Mucosa of rectum (tissue), 2 donors: ENCODE measurements at regions not wholly inside any gene's neighbourhood (a gene's known extent, or its start where the extent isn't known, plus 50 kb on each side); places are given as distances from the start of the nearest gene placed in this dataset.

ENCODE experiments used
- H3K27ac ChIP-seq, 2 donors: one replicate each; pipeline ENCODE4 v1.7.0; 2013; ENCODE audit warnings: inconsistent platforms in 2 of 2, low read depth in 2 of 2, low read length in 2 of 2
- H3K27me3 ChIP-seq, 2 donors: one replicate each; pipeline ENCODE4 v1.7.0; 2013; ENCODE audit warnings: low read length in 2 of 2; ENCODE audit not compliant: control insufficient read depth in 2 of 2, insufficient read depth in 2 of 2
- H3K36me3 ChIP-seq, 2 donors: one replicate each; pipeline ENCODE4 v1.7.0; 2013; ENCODE audit warnings: low read length in 2 of 2; ENCODE audit not compliant: control insufficient read depth in 2 of 2, insufficient read depth in 2 of 2
- H3K4me1 ChIP-seq, 2 donors: one replicate each; pipeline ENCODE4 v1.7.0; 2013; ENCODE audit warnings: low read length in 2 of 2, mild to moderate bottlenecking in 1 of 2; ENCODE audit not compliant: control insufficient read depth in 2 of 2, insufficient read depth in 2 of 2
- H3K4me3 ChIP-seq, 2 donors: one replicate each; pipeline ENCODE4 v1.7.0; 2013; ENCODE audit warnings: low read length in 2 of 2
- H3K9ac ChIP-seq, 2 donors: one replicate each; pipeline ENCODE4 v1.7.0; 2013; ENCODE audit warnings: low read length in 2 of 2, low read depth in 1 of 2, mild to moderate bottlenecking in 1 of 2
- H3K9me3 ChIP-seq, 2 donors: one replicate each; pipeline ENCODE4 v1.7.0; 2013; ENCODE audit warnings: low read length in 2 of 2; ENCODE audit not compliant: control insufficient read depth in 2 of 2
- donor health status: healthy.
- donor health status: Normal muscosa, but diverticular disease.

- no peaks in the 10 kb centered on the region for H3K9me3 ChIP-seq
- H3K27me3 ChIP-seq, result no peaks in the 10 kb centered on the region
- H3K36me3 ChIP-seq, result no peaks in the 10 kb centered on the region
- no peaks in the 10 kb centered on the region for H3K4me1 ChIP-seq
- H3K4me3 ChIP-seq, result no peak overlapping the region
- H3K27ac ChIP-seq, result no peak overlapping the region
- H3K9ac ChIP-seq, result no peak overlapping the region
These were observed 112.5 kb upstream of the SOX9 start for GRCh38 chr17:72008236-72008876.

GRCh38 chr17:72011561-72011960 lies 109.3 kb upstream of the SOX9 start:
- Histone ChIP-seq H3K9ac (no peak overlapping the region), H3K27ac (no peak overlapping the region), H3K4me3 (no peak overlapping the region), H3K27me3 (no peaks in the 10 kb centered on the region), H3K36me3 (no peaks in the 10 kb centered on the region), H3K9me3 (no peaks in the 10 kb centered on the region), H3K4me1 (no peaks in the 10 kb centered on the region)

GRCh38 chr17:72021417-72022041 lies 99.3 kb upstream of the SOX9 start:
- no peaks in the 10 kb centered on the region for H3K27me3 ChIP-seq
- no peaks in the 10 kb centered on the region for H3K4me1 ChIP-seq
- H3K4me3 ChIP-seq, result no peak overlapping the region
- no peaks in the 10 kb centered on the region for H3K9me3 ChIP-seq
- no peaks in the 10 kb centered on the region for H3K36me3 ChIP-seq
- no peak overlapping the region for H3K9ac ChIP-seq
- H3K27ac ChIP-seq, result no peak overlapping the region

GRCh38 chr17:72022328-72023275 lies 98.2 kb upstream of the SOX9 start:
- Histone ChIP-seq H3K27me3 (no peaks in the 10 kb centered on the region), H3K9ac (no peak overlapping the region)

GRCh38 chr17:72024457-72024856 lies 96.4 kb upstream of the SOX9 start:
- H3K9ac ChIP-seq, result no peak overlapping the region
- H3K27ac ChIP-seq, result no peak overlapping the region
- H3K36me3 ChIP-seq, result no peaks in the 10 kb centered on the region
- no peak overlapping the region for H3K4me3 ChIP-seq
- peaks cover 0 to 2% of the 10 kb centered on the region in 2 donors for H3K27me3 ChIP-seq
- no peaks in the 10 kb centered on the region for H3K9me3 ChIP-seq
- H3K4me1 ChIP-seq, result no peaks in the 10 kb centered on the region

More at GRCh38 chr17:72022328-72023275, 98.2 kb upstream of the SOX9 start:
- Histone ChIP-seq H3K4me1 (no peaks in the 10 kb centered on the region), H3K27ac (no peak overlapping the region), H3K4me3 (no peak overlapping the region), H3K36me3 (no peaks in the 10 kb centered on the region), H3K9me3 (no peaks in the 10 kb centered on the region)

GRCh38 chr17:72025113-72025512 lies 95.7 kb upstream of the SOX9 start:
- no peaks in the 10 kb centered on the region for H3K9me3 ChIP-seq
- H3K27ac ChIP-seq, result no peak overlapping the region
- H3K36me3 ChIP-seq, result no peaks in the 10 kb centered on the region
- H3K4me1 ChIP-seq, result no peaks in the 10 kb centered on the region
- H3K9ac ChIP-seq, result no peak overlapping the region
- no peak overlapping the region for H3K4me3 ChIP-seq
- H3K27me3 ChIP-seq, result peaks cover 0 to 2% of the 10 kb centered on the region in 2 donors

- Histone ChIP-seq H3K4me1 (peaks cover 0 to 4% of the 10 kb centered on the region in 2 donors), H3K27me3 (peaks cover 0 to 2% of the 10 kb centered on the region in 2 donors), H3K27ac (no peak overlapping the region), H3K9ac (peak overlapping the region in 1 of 2 donors; percentile 6), H3K4me3 (peak overlapping the region; percentile 52 to 79), H3K36me3 (no peaks in the 10 kb centered on the region), H3K9me3 (no peaks in the 10 kb centered on the region)
These were observed 90.5 kb upstream of the SOX9 start for GRCh38 chr17:72030067-72030899.

- H3K27me3 ChIP-seq, result peaks cover 0 to 2% of the 10 kb centered on the region in 2 donors
- H3K4me1 ChIP-seq, result peaks cover 0 to 4% of the 10 kb centered on the region in 2 donors
- no peak overlapping the region for H3K27ac ChIP-seq
- no peaks in the 10 kb centered on the region for H3K36me3 ChIP-seq
- no peak overlapping the region for H3K9ac ChIP-seq
- no peak overlapping the region for H3K4me3 ChIP-seq
- no peaks in the 10 kb centered on the region for H3K9me3 ChIP-seq
These were observed 89.5 kb upstream of the SOX9 start for GRCh38 chr17:72031219-72031884.

- H3K9ac ChIP-seq, result no peak overlapping the region
- H3K4me3 ChIP-seq, result no peak overlapping the region
- H3K27me3 ChIP-seq, result peaks cover 0 to 2% of the 10 kb centered on the region in 2 donors
- no peak overlapping the region for H3K27ac ChIP-seq
- no peaks in the 10 kb centered on the region for H3K36me3 ChIP-seq
- peaks cover 0 to 4% of the 10 kb centered on the region in 2 donors for H3K4me1 ChIP-seq
- no peaks in the 10 kb centered on the region for H3K9me3 ChIP-seq
These were observed 87.5 kb upstream of the SOX9 start for GRCh38 chr17:72033334-72033733.
